NT2/D1 (cell line): ENCODE measurements at regions not wholly inside any gene's neighbourhood (a gene's known extent, or its start where the extent isn't known, plus 50 kb on each side); places are given as distances from the start of the nearest gene placed in this dataset.
A peak's percentile ranks its signal among the peaks of the same experiment; 100 is the strongest.
"Not testable (repeated sequence)": the region's sequence is repeated elsewhere in the genome, so short reads cannot be mapped to it uniquely, and the experiment has no call there.

Experiments used
- DNase-seq: peaks from one replicate; pipeline ENCODE4 v3.0.0-alpha.2; 2011; ENCODE audit warnings: low read depth, low spot score
- H3K27me3 ChIP-seq: 2 replicates; pipeline ENCODE4 v1.6.0; 2011; ENCODE audit warnings: mild to moderate bottlenecking; ENCODE audit not compliant: insufficient read length, insufficient read depth
- H3K36me3 ChIP-seq: 2 replicates; pipeline ENCODE4 v1.6.1; 2011; ENCODE audit warnings: mild to moderate bottlenecking, low read length, mixed read lengths; ENCODE audit not compliant: insufficient read depth, insufficient read length
- H3K4me1 ChIP-seq: 2 replicates; pipeline ENCODE4 v1.5.1; 2011; ENCODE audit not compliant: insufficient read depth, insufficient read length
- H3K4me3 ChIP-seq: 2 replicates; pipeline ENCODE4 v1.5.1; 2011; ENCODE audit warnings: low read depth; ENCODE audit not compliant: insufficient read length
- H3K9ac ChIP-seq: 2 replicates; pipeline ENCODE4 v1.6.0; 2011; ENCODE audit warnings: low read depth; ENCODE audit not compliant: insufficient read length
- H3K9me3 ChIP-seq: 2 replicates; pipeline ENCODE4 v1.5.1; 2011; ENCODE audit warnings: mild to moderate bottlenecking, low read length; ENCODE audit not compliant: insufficient read depth
- SUZ12 ChIP-seq: IDR thresholded peaks from 2 replicates; pipeline ENCODE4 v1.6.1; 2011; ENCODE audit not compliant: insufficient read length, insufficient read depth; ENCODE audit errors: extremely low read depth
- YY1 ChIP-seq: IDR thresholded peaks from 2 replicates; pipeline ENCODE4 v1.6.1; 2011; ENCODE audit not compliant: insufficient read length, insufficient read depth
- ZNF274 ChIP-seq: IDR thresholded peaks from 2 replicates; pipeline ENCODE4 v1.6.1; 2011; ENCODE audit warnings: mild to moderate bottlenecking, low read depth, low read length

DNA sequence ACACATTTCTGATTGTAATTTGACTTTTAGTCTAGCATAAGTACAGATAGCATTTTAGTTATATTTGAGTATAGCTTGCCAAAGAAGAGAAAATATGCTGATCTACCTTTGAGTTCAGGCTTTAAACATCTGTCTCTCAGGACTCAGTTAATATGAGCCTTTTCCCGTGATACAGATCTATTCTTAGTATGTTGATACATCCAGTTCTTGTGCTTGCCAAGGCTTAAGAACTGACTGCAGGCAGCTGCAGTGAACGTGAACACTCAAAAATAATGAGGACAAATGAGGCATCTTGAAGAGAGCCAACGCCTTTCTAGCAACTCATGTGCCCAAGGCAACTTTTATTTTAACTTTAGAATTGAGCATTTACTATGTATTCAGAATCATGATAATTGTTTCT, 325.5 kb downstream of the SI start:
- H3K27me3 ChIP-seq: no peaks in the 10 kb centered on the region
- DNase-seq: no peak
- no peak for TF ChIP-seq YY1
- H3K4me1 ChIP-seq: no peaks in the 10 kb centered on the region
- no peaks in the 10 kb centered on the region for H3K9me3 ChIP-seq
- no peak overlapping the region for H3K9ac ChIP-seq
- H3K4me3 ChIP-seq: no peak overlapping the region
- no peaks in the 10 kb centered on the region for H3K36me3 ChIP-seq

DNA sequence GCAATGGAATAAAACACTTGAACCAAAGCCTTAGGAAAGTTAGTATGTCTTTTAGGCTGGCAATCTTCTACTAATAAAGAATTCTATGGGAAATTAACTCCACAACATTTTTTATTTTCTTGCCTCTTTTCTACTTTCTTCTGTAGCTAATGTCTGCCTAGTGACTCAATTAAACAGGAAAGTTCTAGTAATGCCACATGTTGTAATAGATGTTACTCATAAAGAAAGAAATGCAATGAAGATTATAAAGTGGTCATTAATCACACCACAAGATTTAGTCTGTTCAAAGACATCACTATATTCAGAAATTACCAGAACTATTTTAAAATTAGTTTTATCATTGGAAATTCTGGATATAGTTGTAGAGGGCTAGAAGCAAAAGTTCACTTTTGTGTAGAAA, 329.7 kb downstream of the SI start:
- DNase-seq: no peak
- no peak overlapping the region for H3K9ac ChIP-seq

DNA sequence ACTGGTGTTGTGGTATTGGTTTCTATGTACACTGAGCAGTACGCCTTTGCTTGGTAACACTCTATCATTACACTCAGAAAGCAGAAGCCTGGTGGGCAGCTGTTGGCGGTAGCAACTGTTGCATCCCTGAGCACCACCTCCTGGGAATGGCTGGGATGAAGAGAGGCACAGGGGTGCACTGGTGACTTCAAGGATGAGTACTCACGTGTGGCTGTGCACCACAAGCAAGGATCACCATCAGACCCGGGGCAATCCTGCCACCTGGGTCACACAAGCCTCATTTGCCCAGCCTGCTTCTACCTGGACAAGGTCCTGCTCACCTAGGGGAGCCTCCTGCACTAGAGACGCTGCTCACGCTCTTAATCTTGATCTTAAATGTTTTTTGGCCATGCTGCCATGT, 336.4 kb downstream of the SI start:
- Histone ChIP-seq H3K4me3 (no peak overlapping the region), H3K36me3 (no peaks in the 10 kb centered on the region), H3K9ac (no peak overlapping the region), H3K4me1 (no peaks in the 10 kb centered on the region), H3K27me3 (no peaks in the 10 kb centered on the region), H3K9me3 (no peaks in the 10 kb centered on the region)
- DNase-seq: no peak
- TF ChIP-seq SUZ12: no peak
- TF ChIP-seq ZNF274: no peak
- TF ChIP-seq YY1: no peak

More for the DNA sequence above, 329.7 kb downstream of the SI start:
- no peaks in the 10 kb centered on the region for H3K36me3 ChIP-seq
- no peaks in the 10 kb centered on the region for H3K9me3 ChIP-seq
- no peak overlapping the region for H3K4me3 ChIP-seq
- no peaks in the 10 kb centered on the region for H3K4me1 ChIP-seq
- H3K27me3 ChIP-seq: no peaks in the 10 kb centered on the region
- TF ChIP-seq YY1 (no peak), SUZ12 (no peak), ZNF274 (no peak)

DNA sequence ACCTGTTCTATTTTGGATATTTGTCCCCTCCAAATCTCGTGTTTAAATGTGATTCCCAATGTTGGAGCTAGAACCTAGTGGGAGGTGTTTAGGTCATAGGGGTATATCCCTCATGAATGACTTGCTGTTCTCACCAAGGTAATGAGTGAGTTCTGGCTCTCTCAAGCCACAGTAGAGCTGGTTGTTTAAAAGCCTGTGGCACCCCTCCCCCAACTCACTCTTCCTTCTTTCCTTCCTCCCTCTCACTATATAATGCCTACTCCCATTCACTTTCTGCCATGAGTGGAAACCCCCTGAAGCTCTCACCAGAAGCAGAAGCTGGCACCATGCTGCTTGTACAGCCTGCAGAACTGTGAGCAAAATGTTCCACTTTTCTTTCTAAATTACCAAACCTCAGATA, 341.1 kb downstream of the SI start:
- Histone ChIP-seq H3K27me3 (no peaks in the 10 kb centered on the region), H3K9ac (no peak overlapping the region), H3K9me3 (no peaks in the 10 kb centered on the region), H3K36me3 (no peaks in the 10 kb centered on the region), H3K4me3 (no peak overlapping the region), H3K4me1 (no peaks in the 10 kb centered on the region)
- DNase-seq: no peak
- TF ChIP-seq YY1 (no peak), SUZ12 (no peak), ZNF274 (no peak)

DNA sequence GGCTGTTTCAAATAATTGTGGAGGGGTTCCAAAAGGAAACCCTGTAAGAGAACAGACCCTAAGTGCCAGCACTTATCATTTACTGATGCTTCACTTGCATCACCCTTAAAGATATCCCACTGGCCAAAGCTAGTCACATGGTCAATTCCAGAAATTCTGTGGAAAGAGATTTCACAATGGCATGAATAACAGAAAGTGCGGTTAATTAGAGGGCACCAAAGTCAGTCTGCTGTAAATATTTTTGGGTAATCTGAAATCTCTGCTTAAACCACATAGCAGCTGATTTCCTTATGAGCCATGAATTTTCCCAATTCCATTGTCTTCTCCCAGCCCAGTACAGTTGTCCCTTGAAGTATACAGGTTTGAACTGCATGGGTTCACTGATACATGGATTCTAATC, 346.1 kb downstream of the SI start:
- H3K27me3 ChIP-seq: no peaks in the 10 kb centered on the region
- no peak overlapping the region for H3K9ac ChIP-seq
- TF ChIP-seq YY1 (no peak), SUZ12 (no peak), ZNF274 (no peak)
- no peak overlapping the region for H3K4me3 ChIP-seq
- DNase-seq: no peak
- H3K4me1 ChIP-seq: no peaks in the 10 kb centered on the region
- H3K9me3 ChIP-seq: no peaks in the 10 kb centered on the region
- H3K36me3 ChIP-seq: no peaks in the 10 kb centered on the region

DNA sequence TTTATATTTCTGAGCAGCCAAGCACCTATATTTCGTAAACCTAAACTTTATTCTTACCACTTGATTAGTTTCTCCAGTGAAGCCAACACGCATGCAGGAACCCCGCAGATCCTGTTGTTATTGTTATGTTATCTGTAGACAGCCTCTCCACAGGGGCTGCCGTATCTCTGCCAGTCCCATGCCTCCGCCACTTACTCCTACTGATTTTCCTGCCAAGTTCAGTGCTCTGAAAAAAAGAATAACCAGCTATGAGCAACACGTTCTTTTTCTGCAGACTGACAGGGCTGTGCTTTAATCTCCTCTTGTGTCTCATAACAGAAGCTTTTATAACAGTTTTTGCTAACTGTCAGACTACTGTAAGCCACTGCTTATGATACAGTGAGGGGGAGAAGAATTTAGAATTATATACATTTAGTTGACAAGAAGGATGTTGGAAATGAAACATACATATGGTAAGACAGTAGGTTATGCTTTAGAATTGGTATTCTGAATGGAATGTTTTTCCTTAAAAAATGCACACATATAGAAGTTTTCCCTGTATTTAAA, 347.4 kb downstream of the SI start:
- Histone ChIP-seq H3K4me3 (no peak overlapping the region), H3K4me1 (no peaks in the 10 kb centered on the region), H3K9ac (no peak overlapping the region), H3K9me3 (no peaks in the 10 kb centered on the region), H3K36me3 (no peaks in the 10 kb centered on the region), H3K27me3 (no peaks in the 10 kb centered on the region)
- no peak for TF ChIP-seq SUZ12
- TF ChIP-seq ZNF274: no peak
- no peak for TF ChIP-seq YY1
- no peak for DNase-seq

DNA sequence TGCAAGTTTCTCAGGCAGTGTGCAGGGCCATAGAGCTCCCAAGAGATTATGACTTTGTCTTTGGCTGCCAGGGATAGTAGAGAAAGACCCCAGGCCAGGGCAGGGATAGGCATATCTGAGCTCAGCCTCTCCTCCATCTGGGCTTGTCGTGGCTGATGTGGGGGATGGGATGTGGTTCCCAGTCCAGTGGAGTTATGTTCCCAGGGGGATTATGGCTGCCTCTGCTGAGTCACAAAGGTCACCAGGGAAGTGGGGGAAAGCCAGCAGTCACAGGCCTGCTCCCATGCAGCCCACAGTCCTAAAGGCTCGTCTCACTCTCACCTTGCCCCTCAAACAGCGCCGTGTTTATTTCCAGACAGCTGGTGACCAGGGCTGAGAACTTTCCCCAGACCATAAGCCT, 354.9 kb downstream of the SI start:
- TF ChIP-seq YY1 (no peak), SUZ12 (no peak), ZNF274 (no peak)
- Histone ChIP-seq H3K9ac (no peak overlapping the region), H3K4me1 (no peaks in the 10 kb centered on the region), H3K9me3 (no peaks in the 10 kb centered on the region), H3K4me3 (no peak overlapping the region), H3K27me3 (no peaks in the 10 kb centered on the region), H3K36me3 (no peaks in the 10 kb centered on the region)
- DNase-seq: peak; percentile 11

DNA sequence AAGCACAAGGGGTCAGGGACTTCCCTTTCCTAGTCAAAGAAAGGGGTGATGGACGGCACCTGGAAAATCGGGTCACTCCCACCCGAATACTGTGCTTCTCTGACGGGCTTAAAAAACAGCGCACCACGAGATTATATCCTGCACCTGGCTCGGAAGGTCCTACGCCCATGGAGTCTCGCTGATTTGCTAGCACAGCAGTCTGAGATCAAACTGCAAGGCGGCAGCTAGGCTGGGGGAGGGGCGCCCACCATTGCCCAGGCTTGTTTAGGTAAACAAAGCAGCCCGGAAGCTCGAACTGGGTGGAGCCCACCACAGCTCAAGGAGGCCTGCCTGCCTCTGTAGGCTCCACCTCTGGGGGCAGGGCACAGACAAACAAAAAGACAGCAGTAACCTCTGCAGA, 375.5 kb downstream of the SI start:
- not testable (repeated sequence) for DNase-seq

More for the DNA sequence above, 375.5 kb downstream of the SI start:
- not testable (repeated sequence) for H3K4me3 ChIP-seq, H3K4me1 ChIP-seq, H3K36me3 ChIP-seq, H3K9ac ChIP-seq, H3K27me3 ChIP-seq, H3K9me3 ChIP-seq
